ENCODE measurements at regions not wholly inside any gene's neighbourhood (a gene's known extent, or its start where the extent isn't known, plus 50 kb on each side); places are given as distances from the start of the nearest gene placed in this dataset.

DNA sequence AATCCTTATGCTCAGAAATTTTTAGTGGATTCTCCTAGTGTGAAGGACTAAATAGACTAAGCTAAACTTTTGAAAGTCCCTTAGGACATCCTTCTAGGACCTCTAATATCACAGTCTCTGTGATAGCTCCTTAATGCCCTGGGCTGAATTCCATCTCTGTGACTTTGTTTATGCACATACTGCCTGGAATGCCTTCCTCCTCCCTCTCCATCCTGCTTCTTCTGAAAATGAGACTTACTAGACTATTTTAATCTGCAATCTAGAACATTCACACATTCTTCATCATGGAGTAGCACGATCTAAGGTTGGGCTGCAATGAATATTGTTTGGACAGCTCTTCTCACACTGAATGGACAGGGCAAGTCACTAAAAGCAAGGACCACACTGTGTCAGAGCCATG lies 65.0 kb upstream of the MSX1 start:
- H3K4me3 ChIP-seq (ENCODE audit: low read depth, low read length) = no peak overlapping the region
- CTCF ChIA-PET = no interaction called here
- POLR2A ChIA-PET = no interaction called here
- TF ChIP-seq, protein P1, sequence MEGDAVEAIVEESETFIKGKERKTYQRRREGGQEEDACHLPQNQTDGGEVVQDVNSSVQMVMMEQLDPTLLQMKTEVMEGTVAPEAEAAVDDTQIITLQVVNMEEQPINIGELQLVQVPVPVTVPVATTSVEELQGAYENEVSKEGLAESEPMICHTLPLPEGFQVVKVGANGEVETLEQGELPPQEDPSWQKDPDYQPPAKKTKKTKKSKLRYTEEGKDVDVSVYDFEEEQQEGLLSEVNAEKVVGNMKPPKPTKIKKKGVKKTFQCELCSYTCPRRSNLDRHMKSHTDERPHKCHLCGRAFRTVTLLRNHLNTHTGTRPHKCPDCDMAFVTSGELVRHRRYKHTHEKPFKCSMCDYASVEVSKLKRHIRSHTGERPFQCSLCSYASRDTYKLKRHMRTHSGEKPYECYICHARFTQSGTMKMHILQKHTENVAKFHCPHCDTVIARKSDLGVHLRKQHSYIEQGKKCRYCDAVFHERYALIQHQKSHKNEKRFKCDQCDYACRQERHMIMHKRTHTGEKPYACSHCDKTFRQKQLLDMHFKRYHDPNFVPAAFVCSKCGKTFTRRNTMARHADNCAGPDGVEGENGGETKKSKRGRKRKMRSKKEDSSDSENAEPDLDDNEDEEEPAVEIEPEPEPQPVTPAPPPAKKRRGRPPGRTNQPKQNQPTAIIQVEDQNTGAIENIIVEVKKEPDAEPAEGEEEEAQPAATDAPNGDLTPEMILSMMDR (IDR thresholded peaks at IDR 0.05; ENCODE audit: low read depth, low read length) = no peak
- H3K27ac ChIP-seq (ENCODE audit: low read depth, low read length) = no peak overlapping the region
- DNase-seq (ENCODE audit: low read depth, low spot score) = no peak
- H3K9me3 ChIP-seq (ENCODE audit: control insufficient read depth, insufficient read depth, low read length) = no peaks in the 10 kb centered on the region; the same call in 1 of the 2 replicates
- H3K27me3 ChIP-seq (ENCODE audit: control insufficient read depth, insufficient read depth, low read length) = peaks cover 3% of the 10 kb centered on the region

DNA sequence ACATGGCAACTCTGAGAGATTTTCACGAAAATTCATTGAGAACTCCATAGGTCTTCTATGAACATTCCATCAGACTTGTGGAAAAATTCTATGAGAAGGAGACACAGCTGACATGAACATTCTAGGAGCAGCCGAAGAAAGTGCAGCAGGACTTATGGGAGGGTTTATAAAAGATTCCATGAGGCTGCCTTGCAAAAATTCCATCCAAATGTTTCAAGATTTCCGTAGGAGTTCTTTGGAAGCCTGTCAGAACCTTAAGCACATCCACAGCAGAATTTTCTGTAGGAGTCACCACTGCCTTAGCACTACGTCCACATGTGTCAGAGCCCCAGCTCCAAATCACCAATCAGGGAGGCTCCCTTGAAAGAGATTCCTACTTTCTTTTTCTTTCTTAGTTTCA lies 67.0 kb upstream of the MSX1 start:
- Histone ChIP-seq H3K4me3 (ENCODE audit: low read depth, low read length) (no peak overlapping the region), H3K9me3 (ENCODE audit: control insufficient read depth, insufficient read depth, low read length) (peaks cover 8% of the 10 kb centered on the region), H3K27ac (ENCODE audit: low read depth, low read length) (no peak overlapping the region), H3K27me3 (ENCODE audit: control insufficient read depth, insufficient read depth, low read length) (peaks cover 3% of the 10 kb centered on the region)
- POLR2A ChIA-PET = no interaction called here
- TF ChIP-seq, protein P1 (IDR thresholded peaks at IDR 0.05; ENCODE audit: low read depth, low read length) = no peak
- CTCF ChIA-PET = no interaction called here
- peak; percentile 6 for DNase-seq (ENCODE audit: low read depth, low spot score)

DNA sequence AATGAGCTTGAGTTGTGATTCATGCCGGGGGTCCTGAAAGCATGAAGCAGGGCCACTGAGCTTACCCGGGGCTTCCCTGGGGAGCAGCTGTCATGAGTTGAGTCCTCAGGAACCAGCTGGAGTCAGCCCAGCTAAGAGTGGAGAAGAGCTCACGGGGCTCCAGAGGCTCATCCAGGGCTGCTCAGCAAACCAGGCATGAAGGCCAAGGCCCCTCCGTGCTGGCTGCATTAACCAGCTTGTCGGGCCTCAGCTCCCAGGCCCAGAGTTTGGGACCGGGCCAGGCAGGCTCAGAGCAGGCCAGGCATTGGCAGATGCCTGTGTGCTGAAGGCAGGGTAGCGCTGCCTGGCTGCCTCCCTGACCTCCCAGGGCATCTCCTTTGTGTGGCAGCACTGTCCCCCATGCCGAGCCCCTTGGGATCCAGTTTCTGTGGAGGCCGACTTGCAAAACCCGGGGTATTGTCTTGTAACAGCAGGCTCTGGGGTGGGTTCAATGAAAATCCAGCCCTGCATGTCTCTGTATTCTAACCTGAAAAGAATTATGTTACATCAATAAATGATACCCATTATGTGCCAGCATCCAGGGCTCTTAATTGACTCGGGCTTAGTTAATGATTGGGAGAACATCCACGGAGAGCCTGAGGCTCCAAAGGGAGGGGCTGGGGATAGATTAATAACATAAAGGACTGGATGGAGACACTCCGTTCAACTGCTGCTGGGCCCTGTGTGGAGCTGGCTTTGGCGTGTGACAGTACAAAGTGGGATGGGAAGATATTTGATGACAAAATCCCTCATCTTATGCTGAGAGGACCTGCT lies 68.0 kb upstream of the MSX1 start:
- peaks cover 8% of the 10 kb centered on the region for H3K9me3 ChIP-seq (ENCODE audit: control insufficient read depth, insufficient read depth, low read length)
- ChIA-PET CTCF (no interaction called here), POLR2A (interaction anchor here (1.3 kb wide), 1 partner anchor 10 kb away, joined by 3 read pairs; no protein-coding TSS in a partner anchor)
- peaks cover 3% of the 10 kb centered on the region for H3K27me3 ChIP-seq (ENCODE audit: control insufficient read depth, insufficient read depth, low read length)
- no peak overlapping the region for H3K4me3 ChIP-seq (ENCODE audit: low read depth, low read length)
- TF ChIP-seq, protein P1 (IDR thresholded peaks at IDR 0.05; ENCODE audit: low read depth, low read length) = no peak
- no peak overlapping the region for H3K27ac ChIP-seq (ENCODE audit: low read depth, low read length)
- DNase-seq (ENCODE audit: low read depth, low spot score) = no peak

DNA sequence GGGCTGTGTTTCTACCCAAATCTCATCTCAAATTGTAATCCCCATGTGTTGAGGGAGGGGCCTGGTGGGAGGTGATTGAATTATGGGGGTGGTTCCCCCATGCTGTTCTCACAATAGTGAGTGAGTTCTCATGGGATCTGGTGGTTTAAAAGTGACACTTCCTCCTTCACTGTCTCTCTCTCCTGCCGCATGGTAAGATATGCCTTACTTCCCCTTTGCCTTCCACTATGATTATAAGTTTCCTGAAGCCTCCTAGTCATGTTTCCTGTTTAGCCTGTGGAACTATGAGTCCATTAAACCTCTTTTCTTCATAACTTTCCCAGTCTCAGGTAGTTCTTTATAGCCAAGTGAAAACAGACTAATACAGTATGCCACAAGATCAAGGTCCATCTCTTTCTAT lies 70.0 kb upstream of the MSX1 start:
- POLR2A ChIA-PET = no interaction called here
- Histone ChIP-seq H3K4me3 (ENCODE audit: low read depth, low read length) (no peak overlapping the region), H3K9me3 (ENCODE audit: control insufficient read depth, insufficient read depth, low read length) (peaks cover 8% of the 10 kb centered on the region), H3K27ac (ENCODE audit: low read depth, low read length) (no peak overlapping the region), H3K27me3 (ENCODE audit: control insufficient read depth, insufficient read depth, low read length) (peaks cover 3% of the 10 kb centered on the region)
- TF ChIP-seq, protein P1 (IDR thresholded peaks at IDR 0.05; ENCODE audit: low read depth, low read length) = no peak
- CTCF ChIA-PET = interaction anchor here (0.7 kb wide), 1 partner anchor 441 kb away, joined by 3 read pairs; no protein-coding TSS in a partner anchor
- DNase-seq (ENCODE audit: low read depth, low spot score) = no peak

DNA sequence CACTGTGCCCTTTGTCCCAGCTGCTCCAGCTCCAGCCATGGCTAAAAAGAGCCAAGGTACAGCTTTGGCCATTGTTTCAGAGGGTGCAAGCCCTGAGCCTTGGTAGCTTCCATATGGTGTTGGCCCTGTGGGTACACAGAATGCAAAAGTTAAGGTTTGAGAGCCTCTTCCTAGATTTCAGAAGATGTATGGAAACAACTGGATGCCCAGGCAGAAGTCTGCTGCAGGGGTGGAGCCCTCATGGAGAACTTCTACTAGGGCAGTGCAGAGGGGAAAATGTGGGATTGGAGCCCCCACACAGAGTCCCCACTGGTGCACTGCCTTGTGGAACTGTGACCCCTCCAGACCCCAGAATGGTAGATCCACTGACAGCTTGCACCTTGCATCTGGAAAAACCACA lies 70.9 kb upstream of the MSX1 start:
- POLR2A ChIA-PET = no interaction called here
- H3K9me3 ChIP-seq (ENCODE audit: control insufficient read depth, insufficient read depth, low read length) = peaks cover 8% of the 10 kb centered on the region
- CTCF ChIA-PET = no interaction called here

More for the DNA sequence above, 70.9 kb upstream of the MSX1 start:
- Histone ChIP-seq H3K27me3 (ENCODE audit: control insufficient read depth, insufficient read depth, low read length) (peaks cover 3% of the 10 kb centered on the region), H3K4me3 (ENCODE audit: low read depth, low read length) (no peak overlapping the region), H3K27ac (ENCODE audit: low read depth, low read length) (no peak overlapping the region)
- DNase-seq (ENCODE audit: low read depth, low spot score) = no peak
- TF ChIP-seq, protein P1 (IDR thresholded peaks at IDR 0.05; ENCODE audit: low read depth, low read length) = no peak

All from AG04450 (cell line).